BLaER1 treated with 17β-estradiol and CSF1 and Interleukin-3, amounts not matched to agents 10 nM and 100 nM (cell line): ENCODE measurements at regions not wholly inside any gene's neighbourhood (a gene's known extent, or its start where the extent isn't known, plus 50 kb on each side); places are given as distances from the start of the nearest gene placed in this dataset.
"Not testable (repeated sequence)": the region's sequence is repeated elsewhere in the genome, so short reads cannot be mapped to it uniquely, and the experiment has no call there.

Source experiments
- H3K27ac ChIP-seq, 11 experiments: shearing (Covaris generic); formaldehyde crosslinking; 2 replicates each; pipeline ENCODE4 v1.8.1; 2022
- H3K27me3 ChIP-seq, 11 experiments: shearing (Covaris generic); formaldehyde crosslinking; 2 replicates each; pipeline ENCODE4 v1.8.1; 2022
- H3K36me3 ChIP-seq, 11 experiments: shearing (Covaris generic); formaldehyde crosslinking; 2 replicates each; pipeline ENCODE4 v1.8.1; 2022
- H3K4me1 ChIP-seq, 10 experiments: shearing (Covaris generic); formaldehyde crosslinking; 2 replicates each; pipeline ENCODE4 v1.8.1; 2022
- H3K4me2 ChIP-seq, 11 experiments: shearing (Covaris generic); formaldehyde crosslinking; 2 replicates each; pipeline ENCODE4 v1.8.1; 2022
- H3K4me3 ChIP-seq, 10 experiments: shearing (Covaris generic); formaldehyde crosslinking; 2 replicates each; pipeline ENCODE4 v1.8.1; 2022
- H3K9ac ChIP-seq, 11 experiments: shearing (Covaris generic); formaldehyde crosslinking; 2 replicates each; pipeline ENCODE4 v1.8.1; 2022
- H3K9me3 ChIP-seq, 11 experiments: shearing (Covaris generic); formaldehyde crosslinking; replicated peaks in 1 of 11; 2 replicates each; pipeline ENCODE4 v1.8.1; 2022
- H4K20me1 ChIP-seq, 11 experiments: shearing (Covaris generic); formaldehyde crosslinking; 2 replicates each; pipeline ENCODE4 v1.8.1; 2022
- Cebpa-rat ChIP-seq, 11 experiments: shearing (Covaris generic); IDR thresholded peaks; 2 replicates each; pipeline ENCODE4 v1.8.1; 2022

DNA sequence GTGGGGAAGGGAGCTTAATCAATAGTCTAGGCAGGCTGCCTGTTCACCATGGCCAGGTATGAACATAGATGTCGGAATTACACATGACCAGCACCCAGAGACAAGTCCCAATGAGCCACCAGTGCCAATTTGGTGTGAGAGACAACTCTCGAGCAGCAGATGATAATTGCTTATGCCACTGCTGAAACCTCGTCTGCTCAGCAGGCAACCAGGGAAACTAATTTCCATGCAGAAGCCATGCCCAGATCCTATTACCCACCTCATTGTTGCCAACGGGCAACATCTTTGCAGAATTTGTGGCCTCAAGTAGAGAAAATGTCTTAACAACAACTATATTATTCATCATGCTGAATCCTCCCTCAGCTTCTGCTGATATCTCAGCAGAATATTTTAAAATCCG lies 84.9 kb downstream of the CGGBP1 start:
- no peak overlapping the region for H3K9ac ChIP-seq
- H3K4me1 ChIP-seq = no peaks in the 10 kb centered on the region
- no peak overlapping the region for H3K4me2 ChIP-seq
- H3K27ac ChIP-seq = no peak overlapping the region
- no peaks in the 10 kb centered on the region for H3K27me3 ChIP-seq
- no peaks in the 10 kb centered on the region for H3K36me3 ChIP-seq
- TF ChIP-seq Cebpa-rat (IDR thresholded peaks at IDR 0.05) = no peak
- H3K9me3 ChIP-seq = peaks cover 3 to 10% (median 4%) of the 10 kb centered on the region in 11 experiments
- no peak overlapping the region for H3K4me3 ChIP-seq
- no peaks in the 10 kb centered on the region for H4K20me1 ChIP-seq

DNA sequence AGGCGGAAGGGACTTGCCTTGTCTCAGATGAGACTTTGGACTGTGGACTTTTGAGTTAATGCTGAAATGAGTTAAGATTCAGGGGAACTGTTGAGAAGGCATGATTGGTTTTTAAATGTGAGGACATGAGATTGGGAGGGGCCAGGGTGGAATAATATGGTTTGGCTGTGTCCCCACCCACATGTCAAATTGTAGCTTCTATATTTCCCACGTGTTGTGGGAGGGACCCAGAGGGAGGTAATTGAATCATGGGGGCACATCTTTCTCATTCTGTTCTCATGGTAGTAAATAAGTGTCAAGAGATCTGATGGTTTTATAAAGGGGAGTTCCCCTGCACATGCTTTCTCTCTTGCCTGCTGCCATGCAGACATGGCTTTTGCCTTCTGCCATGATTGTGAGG lies 89.2 kb downstream of the CGGBP1 start:
- no peaks in the 10 kb centered on the region for H4K20me1 ChIP-seq
- H3K4me3 ChIP-seq = no peak overlapping the region
- H3K4me1 ChIP-seq = no peaks in the 10 kb centered on the region
- no peak for TF ChIP-seq Cebpa-rat (IDR thresholded peaks at IDR 0.05)
- H3K27me3 ChIP-seq = no peaks in the 10 kb centered on the region
- H3K4me2 ChIP-seq = no peak overlapping the region
- peaks cover 9 to 18% (median 11%) of the 10 kb centered on the region in 11 experiments for H3K9me3 ChIP-seq
- no peak overlapping the region for H3K27ac ChIP-seq
- H3K36me3 ChIP-seq = no peaks in the 10 kb centered on the region
- no peak overlapping the region for H3K9ac ChIP-seq

DNA sequence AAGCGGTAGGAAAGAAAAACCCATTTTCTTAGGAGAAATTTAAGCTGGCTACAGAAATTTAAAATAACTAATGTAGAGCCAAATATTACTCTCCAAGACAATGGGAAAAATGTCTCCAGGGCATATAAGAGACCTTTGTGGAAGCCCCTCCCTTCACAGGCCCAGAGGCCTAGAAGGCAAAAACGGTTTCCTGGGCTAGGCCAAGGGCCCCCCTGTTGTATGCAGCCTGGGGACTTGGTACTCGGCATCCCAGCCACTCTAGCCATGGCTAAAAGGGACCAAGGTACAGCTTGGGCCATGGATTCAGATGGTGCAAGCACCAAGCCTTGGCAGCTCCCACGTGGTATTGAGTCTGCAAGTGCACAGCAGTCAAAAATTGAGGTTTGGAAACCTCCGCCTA lies 90.1 kb downstream of the CGGBP1 start:
- Histone ChIP-seq H3K36me3 (no peaks in the 10 kb centered on the region), H3K4me2 (no peak overlapping the region), H3K9me3 (peaks cover 9 to 18% (median 11%) of the 10 kb centered on the region in 11 experiments), H3K4me1 (no peaks in the 10 kb centered on the region), H3K4me3 (no peak overlapping the region), H3K27me3 (no peaks in the 10 kb centered on the region), H3K27ac (no peak overlapping the region), H4K20me1 (no peaks in the 10 kb centered on the region), H3K9ac (no peak overlapping the region)
- TF ChIP-seq Cebpa-rat (IDR thresholded peaks at IDR 0.05) = no peak

- no peak for TF ChIP-seq Cebpa-rat (IDR thresholded peaks at IDR 0.05)
- H3K4me1 ChIP-seq = no peaks in the 10 kb centered on the region
- H3K36me3 ChIP-seq = no peaks in the 10 kb centered on the region
- H3K27ac ChIP-seq = no peak overlapping the region
- H3K9ac ChIP-seq = no peak overlapping the region
- H4K20me1 ChIP-seq = no peaks in the 10 kb centered on the region
- H3K27me3 ChIP-seq = no peaks in the 10 kb centered on the region
- H3K9me3 ChIP-seq = no peaks in the 10 kb centered on the region
- H3K4me2 ChIP-seq = no peak overlapping the region
- H3K4me3 ChIP-seq = no peak overlapping the region
These were observed 100.5 kb downstream of the CGGBP1 start for GRCh38 chr3:87958289-87958688.

- no peak overlapping the region for H3K4me2 ChIP-seq
- H3K9me3 ChIP-seq = no peaks in the 10 kb centered on the region
- H4K20me1 ChIP-seq = no peaks in the 10 kb centered on the region
- no peak overlapping the region for H3K27ac ChIP-seq
- no peak overlapping the region for H3K9ac ChIP-seq
- H3K4me3 ChIP-seq = no peak overlapping the region
- no peak for TF ChIP-seq Cebpa-rat (IDR thresholded peaks at IDR 0.05)
- H3K27me3 ChIP-seq = no peaks in the 10 kb centered on the region
- H3K36me3 ChIP-seq = no peaks in the 10 kb centered on the region
- no peaks in the 10 kb centered on the region for H3K4me1 ChIP-seq
These were observed 101.2 kb downstream of the CGGBP1 start for GRCh38 chr3:87957575-87957974.

GRCh38 chr3:87949879-87950208 lies 109.0 kb downstream of the CGGBP1 start:
- TF ChIP-seq Cebpa-rat (IDR thresholded peaks at IDR 0.05) = no peak
- H3K4me3 ChIP-seq = no peak overlapping the region
- peaks cover 0 to 10% (median 6%) of the 10 kb centered on the region in 11 experiments; a peak in 4 of 22 replicates for H3K9me3 ChIP-seq
- no peaks in the 10 kb centered on the region for H4K20me1 ChIP-seq
- no peak overlapping the region for H3K27ac ChIP-seq
- H3K4me2 ChIP-seq = no peak overlapping the region
- no peak overlapping the region for H3K9ac ChIP-seq
- H3K36me3 ChIP-seq = no peaks in the 10 kb centered on the region
- no peaks in the 10 kb centered on the region for H3K27me3 ChIP-seq
- no peaks in the 10 kb centered on the region for H3K4me1 ChIP-seq

DNA sequence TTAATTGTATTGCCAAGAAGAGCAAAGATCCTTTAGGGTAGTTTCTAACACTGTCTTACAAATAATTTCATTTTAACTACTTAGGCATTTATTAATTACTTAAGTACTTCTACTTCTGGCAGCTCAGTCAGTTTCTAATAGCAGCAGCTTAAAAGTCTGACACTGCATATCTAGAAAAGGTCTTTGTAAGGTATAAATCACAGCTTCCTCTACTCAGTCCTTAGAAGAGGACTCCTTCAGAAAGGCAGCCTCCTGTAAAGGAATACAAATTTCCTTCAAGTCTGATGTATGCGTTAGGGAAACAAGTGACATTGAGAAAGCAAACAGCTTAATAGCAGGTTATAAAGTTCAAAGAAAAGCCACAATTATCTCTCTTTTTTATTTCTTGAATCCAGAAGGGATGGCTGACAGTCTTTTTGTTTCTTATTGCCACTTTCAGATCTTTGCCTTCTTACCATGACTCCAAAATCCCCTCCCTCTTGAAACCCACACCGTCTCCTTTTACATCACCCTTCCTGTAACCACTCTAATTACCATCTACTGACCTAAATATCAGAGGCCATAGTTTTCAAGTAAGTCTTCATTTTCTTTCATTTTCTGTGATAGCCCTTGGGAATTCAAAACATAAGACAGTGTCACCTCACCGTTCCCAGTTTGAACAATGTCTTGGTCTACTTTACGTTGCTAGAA lies 109.5 kb downstream of the CGGBP1 start:
- Histone ChIP-seq H3K9me3 (peaks cover 0 to 10% (median 6%) of the 10 kb centered on the region in 11 experiments; a peak in 4 of 22 replicates), H3K4me2 (no peak overlapping the region), H4K20me1 (no peaks in the 10 kb centered on the region), H3K36me3 (no peaks in the 10 kb centered on the region), H3K27ac (no peak overlapping the region), H3K4me1 (no peaks in the 10 kb centered on the region), H3K4me3 (no peak overlapping the region), H3K9ac (no peak overlapping the region), H3K27me3 (no peaks in the 10 kb centered on the region)
- no peak for TF ChIP-seq Cebpa-rat (IDR thresholded peaks at IDR 0.05)

DNA sequence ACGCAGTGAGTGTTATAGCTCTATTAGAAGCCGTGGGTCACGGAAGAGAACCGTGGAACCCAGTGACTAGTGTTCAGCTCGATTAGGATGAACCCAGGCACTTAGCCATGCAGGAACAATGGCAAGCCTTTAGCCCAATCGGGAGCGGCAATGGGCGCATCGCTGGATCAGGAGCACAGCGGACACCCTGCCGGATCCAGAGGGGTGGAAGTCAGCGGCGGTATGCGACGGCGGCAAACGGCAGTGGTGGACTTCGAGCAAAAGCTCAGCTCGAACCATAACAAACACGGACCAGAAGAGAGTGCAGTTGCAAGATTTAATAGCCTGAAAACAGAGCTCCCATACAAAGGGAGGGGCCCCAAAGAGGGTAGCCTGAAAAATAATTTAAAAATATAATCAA lies 112.8 kb downstream of the CGGBP1 start:
- H3K9ac ChIP-seq, H3K36me3 ChIP-seq, H3K4me1 ChIP-seq, H4K20me1 ChIP-seq, H3K27me3 ChIP-seq, H3K4me3 ChIP-seq, H3K27ac ChIP-seq, H3K4me2 ChIP-seq: not testable (repeated sequence)
- peaks cover 0 to 10% (median 6%) of the 10 kb centered on the region in 11 experiments; a peak in 4 of 22 replicates for H3K9me3 ChIP-seq

- H3K27ac ChIP-seq, H3K36me3 ChIP-seq, H3K9ac ChIP-seq, H3K27me3 ChIP-seq, H3K4me1 ChIP-seq, H3K4me3 ChIP-seq, H3K4me2 ChIP-seq, H4K20me1 ChIP-seq: not testable (repeated sequence)
- peaks cover 0 to 10% (median 6%) of the 10 kb centered on the region in 11 experiments; a peak in 4 of 22 replicates for H3K9me3 ChIP-seq
These were observed 116.5 kb downstream of the CGGBP1 start for GRCh38 chr3:87942256-87942655.

- H3K4me2 ChIP-seq = no peak overlapping the region
- no peak overlapping the region for H3K4me3 ChIP-seq
- no peaks in the 10 kb centered on the region for H4K20me1 ChIP-seq
- H3K27ac ChIP-seq = no peak overlapping the region
- no peaks in the 10 kb centered on the region for H3K27me3 ChIP-seq
- H3K9me3 ChIP-seq = peaks cover 9 to 21% (median 18%) of the 10 kb centered on the region in 11 experiments
- TF ChIP-seq Cebpa-rat (IDR thresholded peaks at IDR 0.05) = no peak
- no peaks in the 10 kb centered on the region for H3K4me1 ChIP-seq
- no peak overlapping the region for H3K9ac ChIP-seq
- no peaks in the 10 kb centered on the region for H3K36me3 ChIP-seq
These were observed 134.3 kb downstream of the CGGBP1 start for GRCh38 chr3:87924485-87924884.
